GM19023 (cell line): ENCODE measurements at regions not wholly inside any gene's neighbourhood (a gene's known extent, or its start where the extent isn't known, plus 50 kb on each side); places are given as distances from the start of the nearest gene placed in this dataset.

Experiments
- ATAC-seq: cut with Tn5 transposase; IDR thresholded peaks from one replicate; pipeline ENCODE4 v1.9.1; 2021; ENCODE audit warnings: mild to moderate bottlenecking, moderate library complexity; ENCODE audit not compliant: unreplicated experiment

DNA sequence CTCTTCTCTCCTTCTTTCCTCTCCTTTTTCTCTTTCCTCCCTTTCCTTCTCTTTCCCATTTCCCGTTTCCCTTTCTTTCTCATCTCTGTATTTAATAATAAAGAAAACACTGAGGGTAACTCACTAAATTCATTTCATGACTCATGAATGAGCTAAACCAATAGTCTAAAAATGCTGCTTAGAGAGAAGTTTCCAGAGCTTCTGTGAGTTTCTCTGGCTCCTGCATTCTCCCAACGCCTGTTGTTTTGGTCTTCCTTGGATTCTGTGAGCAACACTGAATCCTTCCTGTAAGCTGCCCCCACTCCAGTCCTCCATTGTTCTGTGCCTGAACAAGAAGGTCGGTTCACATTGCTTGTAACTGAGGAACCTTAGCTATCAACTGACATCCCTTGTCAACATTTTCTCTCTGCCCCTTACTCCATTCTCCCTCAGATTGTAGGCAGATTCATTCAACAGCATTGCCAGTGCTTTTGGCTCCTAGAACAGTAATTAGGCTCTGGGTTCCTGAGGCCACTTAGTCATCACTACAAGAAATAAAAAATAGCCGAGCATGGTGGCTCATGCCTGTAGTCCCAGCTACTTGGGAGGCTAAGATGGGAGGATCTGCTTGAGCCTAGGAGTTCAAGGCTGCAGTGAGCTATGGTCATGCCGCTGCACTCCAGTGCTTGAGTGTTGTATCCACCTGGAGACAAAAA, 237.7 kb upstream of the KLF4 start:
- no peak for ATAC-seq

DNA sequence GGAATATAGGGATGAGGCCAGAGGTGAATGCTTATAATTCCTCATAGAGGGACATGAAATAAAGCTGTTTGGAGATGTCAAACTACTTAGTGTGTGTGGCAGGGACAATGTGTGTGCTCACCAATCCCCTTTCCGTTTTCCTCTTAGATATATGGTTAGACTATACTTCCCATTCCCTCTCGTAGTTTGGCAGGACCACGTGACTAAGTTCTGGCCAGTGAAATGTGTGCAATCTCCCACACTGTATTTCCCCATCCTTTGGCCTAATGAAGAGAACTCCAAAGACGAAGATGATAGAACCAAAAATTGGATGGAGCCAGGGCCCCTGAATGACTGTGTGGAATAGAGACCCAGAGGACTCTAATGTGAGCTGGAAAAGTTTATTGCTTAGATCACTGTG, 233.4 kb upstream of the KLF4 start:
- ATAC-seq = no peak

DNA sequence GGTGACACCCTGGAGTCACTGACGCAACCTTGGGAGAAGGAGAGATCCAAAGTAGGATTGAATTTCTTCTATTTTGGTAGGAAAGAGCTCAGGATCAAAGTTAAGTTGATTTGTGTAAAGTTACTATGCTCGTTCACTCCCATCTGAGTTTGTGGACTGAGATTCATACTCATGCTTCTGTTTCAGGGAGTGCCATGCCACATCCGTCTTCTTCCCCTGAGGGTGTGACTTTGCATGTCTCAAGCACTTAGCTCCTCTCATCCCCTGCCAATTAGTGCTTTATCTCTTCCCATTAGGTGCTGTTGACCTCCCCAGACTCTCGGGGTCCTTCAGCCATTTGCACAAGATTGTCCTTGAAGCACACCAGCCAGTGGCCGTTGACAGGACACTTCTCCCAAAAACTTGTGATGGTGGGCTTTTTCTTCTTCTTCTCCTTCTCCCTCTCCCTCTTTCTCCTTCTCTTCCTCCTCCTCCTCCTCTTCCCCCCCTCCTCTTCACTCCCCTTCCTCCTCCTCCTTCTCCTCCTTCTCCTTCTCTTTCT, 232.2 kb upstream of the KLF4 start:
- ATAC-seq = no peak

DNA sequence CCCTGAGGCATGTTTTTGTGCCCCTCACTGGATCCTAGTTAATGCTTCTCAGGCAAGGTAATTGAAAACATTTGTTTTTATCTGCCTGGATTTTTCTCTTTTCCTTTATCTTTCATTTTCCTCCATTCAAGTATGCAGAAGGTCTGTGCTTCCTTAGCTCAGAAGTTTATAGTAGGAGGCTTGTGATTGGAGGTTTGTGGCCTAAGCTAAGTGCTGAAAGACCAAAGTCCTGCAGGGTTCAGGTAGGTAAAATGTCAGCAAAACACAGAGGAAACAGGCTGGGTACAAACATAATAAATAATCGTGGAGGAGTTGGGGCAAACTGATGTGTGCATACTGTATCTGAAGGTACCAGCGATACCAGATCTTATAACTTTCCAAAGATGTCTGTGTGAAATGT, 230.9 kb upstream of the KLF4 start:
- no peak for ATAC-seq

DNA sequence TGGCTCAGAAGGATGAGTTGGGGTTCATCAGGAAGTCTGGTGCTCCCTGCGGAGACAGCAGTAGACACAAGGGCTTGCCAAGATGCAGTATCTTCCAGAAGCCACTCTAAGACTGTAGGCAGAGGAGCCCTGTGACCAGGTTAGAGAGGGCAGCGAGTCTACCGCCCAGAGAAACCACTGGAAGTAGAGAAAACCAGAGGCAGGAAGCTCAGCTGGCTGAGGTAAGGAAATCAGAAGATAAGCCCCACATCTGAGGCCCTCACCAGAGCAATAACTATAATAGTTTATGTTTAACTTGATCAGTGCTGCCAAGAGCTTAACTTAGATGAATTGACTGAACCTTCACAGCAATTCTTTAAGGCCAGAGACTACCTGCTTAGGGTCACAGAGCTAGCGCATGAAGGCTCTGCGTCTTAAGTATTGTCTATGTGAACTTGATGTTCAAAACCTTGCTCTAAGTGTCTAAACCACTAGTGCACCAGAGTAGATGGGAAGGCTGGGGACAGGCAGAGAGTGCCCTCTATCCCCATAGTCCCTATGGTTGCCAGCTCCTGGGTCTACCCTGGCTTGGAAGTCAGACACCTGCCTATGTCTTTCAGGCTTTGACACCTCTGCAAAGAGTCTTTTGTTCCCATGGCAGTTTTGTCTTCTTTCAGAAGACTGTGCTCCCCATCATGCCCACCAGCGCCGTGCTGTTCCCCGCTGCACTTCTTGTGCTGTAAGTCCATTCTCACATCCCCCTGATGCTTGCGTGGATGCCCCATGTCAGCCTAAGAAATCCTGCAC, 228.2 kb upstream of the KLF4 start:
- no peak for ATAC-seq

DNA sequence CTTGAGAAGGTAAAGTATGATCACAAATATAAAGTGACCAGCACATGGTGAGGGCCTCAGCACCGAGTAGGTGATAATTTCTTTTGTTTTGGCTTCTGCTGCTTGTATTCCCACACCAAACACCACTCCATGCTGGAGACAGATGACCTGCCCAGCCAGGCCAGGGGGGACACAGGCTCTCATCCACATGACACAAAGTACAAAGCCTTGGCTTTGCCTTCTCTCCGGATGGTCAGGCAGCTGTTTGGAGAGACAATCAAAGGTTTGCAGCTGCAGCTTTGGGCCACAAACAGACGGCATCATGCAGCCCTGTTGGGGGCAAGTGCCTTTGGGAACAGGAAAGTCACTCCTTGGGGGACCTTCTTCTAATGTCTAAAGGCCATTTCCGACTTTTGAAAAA, 226.2 kb upstream of the KLF4 start:
- ATAC-seq = no peak

DNA sequence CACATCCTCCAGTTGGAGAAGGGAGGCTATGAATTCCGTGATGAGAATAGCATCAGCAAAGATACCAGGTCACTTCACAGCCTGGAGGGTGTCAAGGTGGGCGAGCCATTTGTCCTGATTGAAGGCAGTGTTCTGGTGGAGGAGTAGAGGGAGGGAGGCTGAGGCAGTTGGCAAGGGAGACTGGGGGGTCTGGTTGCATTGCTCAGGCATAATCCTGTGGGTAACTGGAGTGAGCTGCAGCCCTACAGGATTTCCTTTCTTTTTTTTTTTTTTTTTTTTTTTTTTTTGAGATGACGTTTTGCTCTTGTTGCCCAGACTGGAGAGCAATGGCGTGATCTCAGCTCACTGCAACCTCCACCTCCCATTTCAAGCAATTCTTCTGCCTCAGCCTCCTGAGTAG, 223.9 kb upstream of the KLF4 start:
- no peak for ATAC-seq

DNA sequence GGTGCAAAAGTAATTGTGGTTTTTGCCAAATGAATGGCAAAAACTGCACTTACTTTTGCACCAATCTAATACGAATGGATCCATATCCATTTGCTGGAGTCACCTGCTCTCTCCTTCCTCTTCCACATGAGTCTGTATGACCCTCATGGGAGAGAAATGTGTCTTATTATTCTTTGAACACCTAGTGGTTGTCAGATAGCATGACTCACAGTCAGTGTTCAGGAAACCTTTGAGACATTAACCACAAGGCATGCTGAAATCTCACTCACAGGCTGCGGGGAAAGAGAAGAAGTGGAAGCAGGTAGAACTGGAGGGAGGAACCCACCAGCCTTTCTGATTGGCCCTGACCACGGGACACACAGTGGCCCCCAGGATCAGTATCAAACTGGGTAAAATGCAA, 222.8 kb upstream of the KLF4 start:
- ATAC-seq = no peak

DNA sequence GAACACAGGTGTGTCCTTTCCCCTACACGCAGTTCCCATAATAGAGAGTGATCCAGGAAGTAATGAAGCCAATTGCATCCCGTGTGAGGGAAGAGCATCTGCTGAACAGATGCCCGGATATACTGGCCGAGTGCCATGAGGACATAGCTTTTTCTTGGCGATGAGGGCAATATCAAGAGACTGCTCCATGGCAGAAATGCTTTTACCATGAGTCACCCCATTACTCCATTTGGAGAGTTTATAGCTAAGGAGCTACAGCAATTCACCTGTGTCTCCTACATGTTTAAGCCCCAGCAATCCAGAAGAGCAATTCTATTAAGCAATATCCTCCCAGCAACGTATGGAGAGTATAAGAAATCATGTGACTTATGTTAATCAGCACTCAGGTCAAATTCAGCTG, 222.0 kb upstream of the KLF4 start:
- no peak for ATAC-seq

DNA sequence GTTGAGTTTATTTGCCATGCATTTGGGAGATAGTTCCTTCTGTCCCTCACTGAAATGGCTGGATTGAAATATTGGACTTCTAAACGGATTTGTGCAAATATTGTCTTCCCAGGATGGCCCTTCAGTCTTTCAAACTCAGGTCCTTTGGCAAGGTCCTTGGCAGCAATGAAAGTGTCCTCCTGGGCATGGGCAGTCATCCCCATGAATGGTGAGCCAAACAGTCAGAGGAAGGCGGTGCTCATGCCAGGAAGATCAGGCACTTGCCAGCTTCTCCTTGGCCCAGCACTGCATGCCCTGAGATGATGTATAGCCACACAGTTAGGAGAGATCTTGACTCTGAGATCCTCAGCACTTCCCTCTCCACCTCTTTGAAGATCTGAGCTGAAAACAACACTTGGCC, 221.4 kb upstream of the KLF4 start:
- no peak for ATAC-seq

DNA sequence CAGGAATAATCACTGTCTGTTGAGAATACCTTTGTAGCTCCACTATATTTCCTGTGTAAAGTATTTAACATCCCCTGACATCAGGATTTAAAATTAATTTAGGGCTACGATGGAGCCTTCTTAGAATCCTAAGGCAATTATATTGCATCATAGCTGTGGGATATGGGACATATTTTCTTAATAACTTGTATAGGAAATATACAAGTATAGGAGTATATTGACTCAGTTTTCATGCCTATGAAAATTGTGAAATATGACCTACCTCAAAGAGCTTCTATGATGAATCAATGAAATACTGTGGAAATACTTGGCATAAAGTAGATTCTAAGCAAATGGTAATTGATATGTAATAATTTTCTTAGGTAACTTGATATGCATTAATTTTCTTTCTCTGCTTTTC, 221.0 kb upstream of the KLF4 start:
- no peak for ATAC-seq

DNA sequence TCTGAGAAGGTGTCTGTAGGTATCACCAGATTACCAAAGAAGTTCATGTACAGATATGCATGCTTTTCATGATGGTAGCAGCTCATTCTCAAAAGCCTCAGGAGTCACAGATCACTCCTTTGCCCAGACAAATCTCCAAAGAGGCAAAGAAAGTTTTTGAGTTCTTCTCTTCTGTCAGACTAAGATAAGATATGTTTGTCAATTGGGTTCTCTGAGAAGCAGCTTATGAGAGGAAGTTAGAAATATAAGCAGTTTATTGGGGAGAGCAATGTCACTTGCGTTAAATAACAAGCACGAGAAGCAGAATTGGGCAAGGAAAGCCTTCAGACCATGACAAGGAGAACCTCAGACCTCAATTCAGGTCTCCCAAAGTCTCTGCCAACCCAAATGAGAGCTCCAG, 219.2 kb upstream of the KLF4 start:
- ATAC-seq = no peak

DNA sequence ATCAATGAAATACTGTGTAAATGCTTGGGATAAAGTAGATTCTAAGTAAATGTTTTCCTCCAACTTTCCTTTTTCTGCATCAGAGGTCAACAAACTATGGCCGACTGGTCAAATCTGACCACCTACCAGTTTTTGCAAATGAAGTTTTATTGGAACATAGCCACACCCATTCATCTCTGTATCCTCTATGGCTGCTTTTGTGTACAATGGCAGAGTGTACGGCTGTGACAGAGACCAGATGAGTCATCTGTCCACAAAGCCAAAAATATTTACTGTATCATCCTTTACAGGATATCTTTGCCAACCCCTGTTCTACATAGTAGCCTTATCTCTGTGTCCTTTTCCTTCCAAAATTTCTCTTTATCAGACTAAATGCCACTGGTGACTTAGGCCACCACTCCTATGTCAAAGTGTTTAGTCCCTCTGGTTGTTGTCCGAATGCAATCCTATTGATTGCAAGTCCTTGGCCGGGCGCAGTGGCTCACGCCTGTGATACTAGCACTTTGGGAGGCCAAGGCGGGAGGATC, 218.4 kb upstream of the KLF4 start:
- ATAC-seq = no peak

DNA sequence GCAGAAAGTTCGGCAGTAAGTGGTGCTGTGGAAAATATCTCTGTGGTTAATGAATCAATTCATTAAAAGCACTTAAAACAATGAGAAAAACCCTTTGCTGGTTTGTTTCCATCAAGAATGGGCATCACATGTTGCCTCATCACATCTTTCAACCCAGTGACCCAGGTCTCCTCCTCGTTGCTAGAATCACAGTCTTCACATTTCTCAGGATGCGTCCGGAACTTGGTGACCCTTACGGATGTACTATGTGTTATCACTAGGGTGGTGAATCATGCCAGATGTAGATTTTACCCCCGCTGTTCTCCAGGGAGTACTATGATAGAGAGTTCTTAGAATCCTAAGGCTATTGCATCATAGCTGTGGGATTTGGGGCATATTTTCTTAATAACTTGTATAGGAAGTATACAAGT, 217.9 kb upstream of the KLF4 start:
- ATAC-seq = no peak

DNA sequence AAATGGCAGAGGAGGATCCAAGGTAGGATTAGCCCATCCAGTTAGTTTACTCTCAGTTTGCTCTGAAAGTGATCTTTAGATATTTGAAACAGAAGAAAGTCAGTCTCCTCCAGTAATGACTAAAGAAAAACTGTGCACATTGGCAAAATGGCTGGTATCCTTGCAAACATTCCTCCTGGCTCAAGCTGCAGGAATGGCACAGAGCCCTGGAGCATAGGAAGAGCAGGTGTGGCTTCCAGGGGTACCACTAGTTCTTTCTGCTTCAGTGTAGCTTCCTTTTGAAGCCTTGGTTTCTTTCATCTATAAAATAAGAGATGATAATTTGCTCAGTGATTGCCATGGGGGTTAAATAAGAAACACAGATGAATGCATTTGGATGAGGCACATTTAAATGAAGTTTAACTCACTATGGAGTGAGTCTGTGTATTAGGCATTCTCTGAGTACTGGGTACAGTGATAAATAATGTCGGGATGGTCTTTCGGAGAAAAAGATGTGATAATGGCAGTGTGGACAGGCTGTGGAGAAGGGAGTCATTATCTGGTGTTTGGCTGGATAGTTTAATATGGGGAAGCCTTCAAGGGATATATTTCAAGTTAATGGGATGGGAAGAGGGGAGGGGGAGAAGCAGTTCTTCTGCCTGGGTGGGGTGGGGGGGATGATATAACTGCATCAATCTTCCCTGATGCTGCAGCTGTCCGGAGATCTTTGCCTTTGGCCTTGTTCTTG, 217.3 kb upstream of the KLF4 start:
- no peak for ATAC-seq

DNA sequence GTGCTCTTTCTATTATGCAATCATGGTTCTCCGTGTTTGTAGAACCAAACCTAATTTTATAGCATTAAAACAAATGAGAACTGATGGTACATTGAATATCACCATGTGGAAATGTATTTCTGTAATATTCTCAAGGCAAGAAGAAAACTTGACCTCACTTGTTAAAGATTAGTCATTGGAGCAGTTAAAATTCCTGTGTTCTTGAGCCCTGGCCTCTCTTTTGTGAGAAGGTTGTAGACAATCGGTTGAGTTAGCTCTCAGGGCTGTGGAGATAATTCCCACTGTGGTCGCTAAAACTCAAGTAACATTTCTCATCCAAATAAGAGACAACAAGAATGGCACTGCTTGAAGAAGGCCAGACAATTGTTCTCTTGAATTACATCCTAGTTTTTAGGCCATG, 216.0 kb upstream of the KLF4 start:
- ATAC-seq = no peak

DNA sequence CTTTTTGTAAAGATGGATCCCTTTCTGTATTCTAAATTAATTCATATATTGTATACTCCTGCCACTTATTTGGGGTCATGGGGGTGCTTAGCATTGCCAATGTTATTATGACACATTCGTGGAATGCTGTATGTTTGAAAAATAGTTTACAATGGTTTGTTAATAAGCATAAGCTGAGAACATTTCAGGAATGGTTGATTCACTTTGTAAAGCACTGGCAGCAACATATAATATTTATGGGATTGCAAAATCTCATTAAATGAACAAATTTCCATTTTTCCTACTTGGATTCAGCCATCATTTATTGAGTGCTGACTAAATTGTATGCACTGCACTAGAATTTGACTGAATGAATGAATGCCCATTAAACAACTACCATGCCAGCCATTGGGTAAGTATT, 215.2 kb upstream of the KLF4 start:
- ATAC-seq = no peak

DNA sequence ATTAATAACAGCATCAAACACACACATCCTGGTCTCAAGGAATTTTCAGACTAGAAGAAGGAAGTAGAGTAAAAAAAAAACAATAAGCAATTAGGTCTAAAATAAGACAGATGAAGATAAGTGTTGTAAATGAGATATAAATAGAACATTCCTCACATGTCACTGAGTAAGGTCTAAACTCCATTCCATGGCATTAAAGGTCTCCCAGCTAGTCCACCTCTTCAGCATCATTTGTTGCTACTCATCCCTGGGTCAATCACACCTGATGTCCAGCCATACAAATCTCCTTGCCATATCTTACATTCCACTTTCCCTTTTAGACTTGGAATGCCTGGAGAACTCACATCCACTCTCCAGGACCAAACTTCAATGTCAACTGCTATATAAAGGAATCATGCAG, 214.1 kb upstream of the KLF4 start:
- ATAC-seq = no peak

DNA sequence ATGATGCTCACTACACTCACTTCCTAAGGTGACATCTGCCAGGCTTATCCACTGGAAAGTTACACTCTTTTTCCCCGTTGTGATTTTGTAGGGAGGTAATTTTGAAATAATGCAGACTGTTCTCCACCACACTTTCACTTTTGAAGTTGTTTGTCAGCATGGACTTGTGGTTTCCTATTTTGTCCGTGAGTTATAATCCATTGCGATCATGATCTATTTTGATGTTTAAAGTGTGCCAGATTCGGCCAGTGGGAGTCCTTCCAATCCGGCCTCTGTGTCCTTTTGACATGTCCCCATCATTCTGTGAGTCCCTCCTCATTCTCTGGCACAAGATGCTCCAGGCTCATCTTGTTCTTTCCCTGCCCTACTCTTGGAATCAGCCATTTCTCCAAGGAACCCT, 211.3 kb upstream of the KLF4 start:
- no peak for ATAC-seq

DNA sequence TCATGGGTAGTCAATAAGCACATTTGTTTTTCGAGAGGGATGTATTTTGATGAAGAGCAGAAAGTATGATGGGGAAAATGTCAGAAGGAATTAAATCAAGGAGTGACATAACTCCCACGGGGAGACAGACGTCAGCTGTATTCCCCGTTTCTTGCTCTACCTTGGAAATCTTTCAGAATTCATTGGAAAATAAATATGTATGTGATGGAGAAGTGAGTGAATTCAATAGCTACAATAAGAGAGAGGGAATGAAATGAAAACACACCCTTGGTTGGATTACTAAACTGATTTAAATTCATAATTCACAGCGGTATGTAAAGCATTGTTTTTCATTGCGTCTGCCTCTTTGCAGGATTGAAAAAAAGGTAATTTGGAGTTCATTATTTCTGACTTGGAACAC, 209.7 kb upstream of the KLF4 start:
- ATAC-seq = no peak

DNA sequence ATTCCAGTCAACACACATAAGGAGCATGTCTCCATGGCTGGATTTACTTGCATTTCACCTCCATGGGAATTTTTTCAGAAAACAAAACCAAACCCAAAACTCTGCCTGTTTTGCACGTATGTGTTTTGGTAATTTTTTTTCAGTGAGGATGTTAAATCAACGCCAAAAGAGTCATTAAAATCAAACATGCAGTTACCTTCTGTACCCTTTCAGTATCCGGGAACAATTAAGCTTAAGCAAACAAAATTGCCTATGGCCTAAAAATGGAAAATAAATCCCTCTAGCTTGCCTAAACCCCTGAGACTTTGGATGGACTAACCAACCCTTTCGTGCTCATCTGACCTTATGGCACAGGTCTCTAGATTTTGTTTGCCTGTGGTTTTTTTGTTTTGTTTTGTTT, 209.2 kb upstream of the KLF4 start:
- no peak for ATAC-seq

DNA sequence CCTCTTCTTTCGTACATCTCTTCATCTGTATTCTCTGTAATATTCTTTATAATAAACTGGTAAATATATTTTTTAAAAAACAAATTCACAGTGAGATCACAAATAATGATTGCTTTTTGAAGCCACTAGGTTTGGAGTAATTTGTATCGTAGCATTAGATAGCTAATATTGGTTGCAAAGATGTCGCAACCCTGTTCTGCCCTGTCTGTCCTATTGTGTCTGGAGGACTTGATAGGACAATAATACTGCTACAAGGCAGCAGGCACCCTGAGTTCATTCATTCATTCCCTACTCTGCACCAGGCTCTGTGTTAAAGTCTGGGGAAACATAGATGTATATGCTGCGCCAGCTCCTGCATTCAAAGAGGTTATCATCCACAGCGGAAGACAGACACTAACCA, 206.7 kb upstream of the KLF4 start:
- ATAC-seq = no peak
